ENCODE measurements at regions not wholly inside any gene's neighbourhood (a gene's known extent, or its start where the extent isn't known, plus 50 kb on each side); places are given as distances from the start of the nearest gene placed in this dataset.
A peak's percentile ranks its signal among the peaks of the same experiment; 100 is the strongest.

DNA sequence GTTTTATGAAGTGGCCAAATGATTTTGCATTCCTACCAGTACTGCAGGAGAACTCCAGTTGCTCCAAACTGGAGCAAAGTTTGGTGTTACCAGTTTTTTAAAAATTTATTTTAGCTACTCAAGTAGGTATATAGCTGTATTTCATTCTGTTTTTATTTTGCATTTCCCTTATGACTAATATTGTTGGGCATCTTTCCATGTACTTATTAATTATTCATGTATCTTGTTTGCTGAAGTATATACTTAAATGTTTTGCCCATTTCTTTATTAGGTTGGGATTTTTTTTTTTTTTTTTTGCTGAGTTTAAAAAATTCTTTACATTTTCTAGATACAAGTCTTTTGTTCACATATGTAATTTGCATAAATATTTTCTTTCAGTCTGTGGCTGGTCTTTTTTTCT lies 386.6 kb upstream of the DAB2 start:
- TF ChIP-seq, protein P1, sequence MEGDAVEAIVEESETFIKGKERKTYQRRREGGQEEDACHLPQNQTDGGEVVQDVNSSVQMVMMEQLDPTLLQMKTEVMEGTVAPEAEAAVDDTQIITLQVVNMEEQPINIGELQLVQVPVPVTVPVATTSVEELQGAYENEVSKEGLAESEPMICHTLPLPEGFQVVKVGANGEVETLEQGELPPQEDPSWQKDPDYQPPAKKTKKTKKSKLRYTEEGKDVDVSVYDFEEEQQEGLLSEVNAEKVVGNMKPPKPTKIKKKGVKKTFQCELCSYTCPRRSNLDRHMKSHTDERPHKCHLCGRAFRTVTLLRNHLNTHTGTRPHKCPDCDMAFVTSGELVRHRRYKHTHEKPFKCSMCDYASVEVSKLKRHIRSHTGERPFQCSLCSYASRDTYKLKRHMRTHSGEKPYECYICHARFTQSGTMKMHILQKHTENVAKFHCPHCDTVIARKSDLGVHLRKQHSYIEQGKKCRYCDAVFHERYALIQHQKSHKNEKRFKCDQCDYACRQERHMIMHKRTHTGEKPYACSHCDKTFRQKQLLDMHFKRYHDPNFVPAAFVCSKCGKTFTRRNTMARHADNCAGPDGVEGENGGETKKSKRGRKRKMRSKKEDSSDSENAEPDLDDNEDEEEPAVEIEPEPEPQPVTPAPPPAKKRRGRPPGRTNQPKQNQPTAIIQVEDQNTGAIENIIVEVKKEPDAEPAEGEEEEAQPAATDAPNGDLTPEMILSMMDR (IDR thresholded peaks at IDR 0.05): no peak
- Mint-ChIP-seq H3K27me3 (ENCODE audit: low read depth) (no peaks in the 10 kb centered on the region), H3K4me1 (ENCODE audit: low read depth) (no peaks in the 10 kb centered on the region), H3K9me3 (ENCODE audit: low read depth) (no peaks in the 10 kb centered on the region), H3K4me3 (ENCODE audit: unreplicated experiment) (no peak overlapping the region), H3K36me3 (ENCODE audit: low read depth) (no peaks in the 10 kb centered on the region), H3K27ac (ENCODE audit: unreplicated experiment) (no peak overlapping the region)
- no peak for DNase-seq (ENCODE audit: low spot score)

DNA sequence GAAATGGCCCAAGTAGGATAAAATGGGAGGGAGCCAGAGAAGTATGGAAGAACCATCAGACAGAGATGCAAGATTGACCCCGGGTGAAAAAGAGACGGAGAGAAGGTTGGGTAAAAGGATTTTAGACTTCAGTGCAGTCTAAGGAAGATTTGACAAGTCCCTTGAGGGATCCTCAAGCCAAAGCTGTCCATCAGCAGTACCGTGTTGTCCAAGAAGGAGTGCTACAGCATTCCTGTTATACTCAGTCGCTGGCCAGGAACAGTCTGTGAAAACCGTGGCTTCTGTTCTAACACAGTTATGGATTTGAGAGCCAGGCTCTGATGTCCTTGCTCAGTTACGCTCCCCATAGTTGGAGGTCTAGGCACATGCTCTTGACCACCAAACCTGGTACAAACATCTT lies 383.9 kb upstream of the DAB2 start:
- no peak for DNase-seq (ENCODE audit: low spot score)
- no peaks in the 10 kb centered on the region for H3K36me3 Mint-ChIP-seq (ENCODE audit: low read depth)
- no peaks in the 10 kb centered on the region for H3K9me3 Mint-ChIP-seq (ENCODE audit: low read depth)

DNA sequence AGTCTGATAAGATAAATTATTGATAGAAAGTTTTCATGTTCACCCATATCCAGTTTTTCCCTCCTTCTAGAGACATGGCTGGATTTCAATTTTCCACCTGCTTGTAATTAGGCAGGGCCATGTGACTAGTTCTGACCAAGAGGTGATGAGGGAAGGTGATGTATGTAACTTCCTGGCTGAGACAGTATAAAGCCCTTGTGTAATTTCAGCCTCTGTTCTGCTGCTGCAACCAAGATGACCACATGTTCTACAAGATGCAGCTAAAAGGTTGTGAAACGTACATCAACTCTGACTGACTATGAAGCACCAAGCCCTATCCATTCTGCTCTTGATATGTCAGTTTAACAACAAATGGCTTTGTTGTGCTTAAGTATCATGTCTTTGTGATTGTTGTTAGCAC lies 376.5 kb upstream of the DAB2 start:
- no peak overlapping the region for H3K4me3 Mint-ChIP-seq (ENCODE audit: unreplicated experiment)
- H3K4me1 Mint-ChIP-seq (ENCODE audit: low read depth): peaks cover 49% of the 10 kb centered on the region
- TF ChIP-seq, protein P1 (IDR thresholded peaks at IDR 0.05): no peak

More for the DNA sequence above, 383.9 kb upstream of the DAB2 start:
- TF ChIP-seq, protein P1 (IDR thresholded peaks at IDR 0.05): no peak
- H3K4me3 Mint-ChIP-seq (ENCODE audit: unreplicated experiment): no peak overlapping the region
- H3K4me1 Mint-ChIP-seq (ENCODE audit: low read depth): peaks cover 12% of the 10 kb centered on the region
- H3K27me3 Mint-ChIP-seq (ENCODE audit: low read depth): no peaks in the 10 kb centered on the region
- no peak overlapping the region for H3K27ac Mint-ChIP-seq (ENCODE audit: unreplicated experiment)

DNA sequence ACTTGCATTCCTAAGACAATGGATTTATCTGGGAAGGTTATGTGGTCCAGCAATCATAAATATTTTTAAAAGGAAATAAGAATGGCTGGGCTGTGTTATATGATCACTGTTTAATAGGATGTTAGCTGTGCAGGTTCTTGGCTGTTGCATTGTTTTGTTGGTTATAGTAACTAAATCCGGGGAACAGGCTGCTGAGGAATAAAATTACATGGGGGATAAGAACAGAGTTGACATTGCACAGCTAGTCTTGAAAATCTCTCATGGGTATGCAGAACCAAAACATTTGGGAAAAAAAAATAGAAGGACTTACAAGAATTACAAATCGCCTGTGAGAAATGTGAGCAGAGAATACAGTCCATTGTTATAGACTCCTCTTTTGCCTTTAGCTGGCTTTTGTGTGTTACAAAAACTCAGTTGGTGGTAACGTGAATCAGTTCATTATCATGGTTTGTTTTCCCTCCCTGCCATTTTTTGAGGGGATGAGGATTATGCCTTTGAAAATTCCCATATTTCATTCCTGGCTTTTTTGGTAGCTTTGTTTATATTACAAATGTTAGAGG lies 375.3 kb upstream of the DAB2 start:
- peaks cover 60% of the 10 kb centered on the region for H3K4me1 Mint-ChIP-seq (ENCODE audit: low read depth)
- H3K9me3 Mint-ChIP-seq (ENCODE audit: low read depth): peaks cover 3% of the 10 kb centered on the region
- H3K36me3 Mint-ChIP-seq (ENCODE audit: low read depth): peaks cover 1% of the 10 kb centered on the region
- no peaks in the 10 kb centered on the region for H3K27me3 Mint-ChIP-seq (ENCODE audit: low read depth)
- no peak for DNase-seq (ENCODE audit: low spot score)
- H3K4me3 Mint-ChIP-seq (ENCODE audit: unreplicated experiment): no peak overlapping the region
- peak overlapping the region; percentile 28 for H3K27ac Mint-ChIP-seq (ENCODE audit: unreplicated experiment)
- TF ChIP-seq, protein P1 (IDR thresholded peaks at IDR 0.05): no peak

More for the DNA sequence above, 376.5 kb upstream of the DAB2 start:
- no peak for DNase-seq (ENCODE audit: low spot score)
- Mint-ChIP-seq H3K9me3 (ENCODE audit: low read depth) (peaks cover 3% of the 10 kb centered on the region), H3K27me3 (ENCODE audit: low read depth) (no peaks in the 10 kb centered on the region), H3K27ac (ENCODE audit: unreplicated experiment) (no peak overlapping the region), H3K36me3 (ENCODE audit: low read depth) (no peaks in the 10 kb centered on the region)

DNA sequence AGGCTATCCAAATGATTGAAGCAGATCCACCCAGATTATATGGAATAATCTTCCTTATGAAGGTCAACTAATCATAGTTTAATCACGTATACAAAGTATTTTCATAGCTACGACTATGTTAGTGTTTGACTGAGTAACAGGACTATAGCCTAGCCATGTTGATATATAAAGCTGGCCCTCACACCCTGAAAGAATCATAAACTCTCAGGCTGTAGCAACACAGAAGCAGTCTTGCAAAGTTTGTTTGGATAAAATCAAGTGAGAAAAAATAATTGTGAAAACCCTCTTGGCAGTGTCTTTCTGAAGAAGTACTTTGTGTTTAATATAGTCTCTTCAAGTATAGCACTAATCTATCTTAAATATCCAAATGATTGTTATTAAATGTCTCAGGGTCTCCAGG lies 374.5 kb upstream of the DAB2 start:
- peaks cover 61% of the 10 kb centered on the region for H3K4me1 Mint-ChIP-seq (ENCODE audit: low read depth)
- no peak overlapping the region for H3K4me3 Mint-ChIP-seq (ENCODE audit: unreplicated experiment)
- peaks cover 3% of the 10 kb centered on the region for H3K9me3 Mint-ChIP-seq (ENCODE audit: low read depth)
- TF ChIP-seq, protein P1 (IDR thresholded peaks at IDR 0.05): no peak
- H3K36me3 Mint-ChIP-seq (ENCODE audit: low read depth): peaks cover 1% of the 10 kb centered on the region
- DNase-seq (ENCODE audit: low spot score): no peak
- H3K27ac Mint-ChIP-seq (ENCODE audit: unreplicated experiment): peak overlapping the region; percentile 5
- H3K27me3 Mint-ChIP-seq (ENCODE audit: low read depth): no peaks in the 10 kb centered on the region
